ENCODE measurements at regions not wholly inside any gene's neighbourhood (a gene's known extent, or its start where the extent isn't known, plus 50 kb on each side); places are given as distances from the start of the nearest gene placed in this dataset.
"Not testable (repeated sequence)": the region's sequence is repeated elsewhere in the genome, so short reads cannot be mapped to it uniquely, and the experiment has no call there.

DNA sequence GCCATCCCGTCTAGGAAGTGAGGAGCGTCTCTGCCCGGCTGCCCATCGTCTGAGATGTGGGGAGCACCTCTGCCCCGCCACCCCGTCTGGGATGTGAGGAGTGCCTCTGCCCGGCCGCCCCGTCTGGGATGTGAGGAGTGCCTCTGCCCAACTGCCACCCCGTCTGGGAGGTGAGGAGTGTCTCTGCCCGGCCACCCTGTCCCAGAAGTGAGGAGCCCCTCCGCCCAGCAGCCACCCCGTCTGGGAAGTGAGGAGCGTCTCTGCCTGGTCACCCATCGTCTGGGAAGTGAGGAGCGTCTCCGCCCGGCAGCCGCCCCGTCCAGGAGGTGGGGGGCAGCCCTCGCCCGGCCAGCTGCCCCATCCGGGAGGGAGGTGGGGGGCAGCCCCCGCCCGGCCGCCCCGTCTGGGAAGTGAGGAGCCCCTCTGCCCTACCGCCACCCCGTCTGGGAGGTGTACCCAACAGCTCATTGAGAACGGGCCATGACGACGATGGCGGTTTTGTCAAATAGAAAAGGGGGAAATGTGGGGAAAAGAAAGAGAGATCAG is 474.9 kb downstream of the IRS2 start:
- DNase-seq = not testable (repeated sequence)

DNA sequence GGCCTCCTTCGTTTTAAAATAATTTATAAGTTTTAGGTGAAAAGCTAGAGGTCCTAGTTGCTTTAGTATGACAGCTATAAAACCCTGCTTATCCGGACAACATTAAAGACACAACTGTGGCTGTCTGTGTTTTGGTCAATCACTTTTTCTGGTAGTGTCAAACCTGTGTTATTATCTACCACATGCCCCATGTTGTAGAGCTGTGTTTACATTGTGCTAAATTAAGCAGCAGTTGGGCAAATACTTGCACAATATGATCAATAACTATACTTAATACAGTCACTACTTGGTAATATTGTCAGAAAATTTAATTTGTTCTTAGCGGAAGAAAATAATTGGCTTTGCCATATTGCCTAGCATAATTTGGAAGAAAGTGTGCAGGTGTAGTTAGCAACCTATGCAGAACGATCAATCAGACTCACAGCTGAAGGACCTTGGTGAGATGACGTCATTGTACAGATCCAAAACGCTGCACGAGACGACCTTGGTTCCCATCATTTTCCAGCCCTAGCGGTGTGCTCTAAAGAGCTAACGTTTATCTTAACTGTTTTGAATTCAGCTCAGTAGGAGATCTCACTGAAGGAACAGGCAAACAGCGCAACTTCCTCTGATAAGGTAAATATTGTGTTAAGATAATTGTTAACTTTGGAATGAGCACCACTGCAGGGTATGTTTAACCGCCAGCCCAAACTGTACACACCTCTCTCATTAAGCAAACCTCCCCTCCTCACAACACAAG is 476.6 kb downstream of the IRS2 start:
- DNase-seq = no peak

DNA sequence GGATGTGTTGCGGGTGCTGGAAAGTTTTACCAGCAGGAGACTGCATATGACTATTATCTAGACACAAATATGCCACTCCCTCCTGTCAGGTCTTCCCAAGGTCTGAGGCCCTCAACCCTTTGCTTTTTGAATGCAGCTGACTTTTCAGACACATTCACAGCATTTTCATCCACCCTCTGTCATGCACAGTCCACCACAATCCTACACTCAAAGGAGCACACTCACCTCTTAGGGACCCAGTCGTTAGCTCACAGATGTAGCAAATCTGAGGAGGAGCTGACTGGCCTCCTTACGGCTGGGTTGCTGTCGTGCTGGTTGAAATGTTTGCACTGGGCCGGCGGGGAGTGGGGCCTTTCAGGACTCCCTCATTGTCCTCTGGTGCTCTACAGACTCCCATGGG is 479.4 kb downstream of the IRS2 start:
- no peak for DNase-seq

DNA sequence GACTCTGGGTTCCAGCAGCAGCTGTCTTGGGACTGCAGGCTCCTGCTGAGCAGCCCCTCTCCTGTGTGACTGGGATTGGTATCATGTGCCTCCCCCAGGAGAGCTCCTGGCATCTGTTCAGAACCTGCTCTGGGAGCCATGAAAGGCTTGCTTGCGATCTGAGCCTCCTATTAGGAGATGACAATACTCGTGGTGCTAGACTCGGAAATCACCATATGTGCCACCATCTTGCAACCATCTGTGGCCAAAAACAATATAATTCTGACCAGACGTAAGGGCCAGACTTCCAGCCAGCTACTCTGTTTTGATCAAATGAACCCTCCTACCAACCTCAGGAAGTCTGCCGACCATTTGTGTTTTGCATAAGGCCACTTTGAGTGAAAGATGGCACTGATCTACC is 484.7 kb downstream of the IRS2 start:
- no peak for DNase-seq

DNA sequence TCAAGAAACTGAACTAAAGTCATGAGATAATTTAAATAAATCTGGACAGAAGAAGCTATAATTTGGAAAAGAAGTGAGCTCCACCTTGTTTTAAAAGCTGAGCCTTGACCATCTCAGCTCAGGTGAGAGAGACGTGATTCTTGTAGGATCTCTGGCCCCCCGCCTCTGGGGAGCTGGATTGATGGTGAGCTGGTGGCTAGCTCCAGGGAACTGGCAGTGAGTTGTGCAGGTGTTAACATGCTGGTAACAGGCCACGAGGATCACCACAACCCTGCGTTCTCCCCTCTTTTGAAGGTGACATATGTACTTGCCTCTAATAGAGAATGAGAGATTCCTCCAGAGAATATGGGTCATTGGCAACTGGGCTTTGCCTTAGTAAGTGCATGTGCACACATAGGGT is 485.1 kb downstream of the IRS2 start:
- no peak for DNase-seq

DNA sequence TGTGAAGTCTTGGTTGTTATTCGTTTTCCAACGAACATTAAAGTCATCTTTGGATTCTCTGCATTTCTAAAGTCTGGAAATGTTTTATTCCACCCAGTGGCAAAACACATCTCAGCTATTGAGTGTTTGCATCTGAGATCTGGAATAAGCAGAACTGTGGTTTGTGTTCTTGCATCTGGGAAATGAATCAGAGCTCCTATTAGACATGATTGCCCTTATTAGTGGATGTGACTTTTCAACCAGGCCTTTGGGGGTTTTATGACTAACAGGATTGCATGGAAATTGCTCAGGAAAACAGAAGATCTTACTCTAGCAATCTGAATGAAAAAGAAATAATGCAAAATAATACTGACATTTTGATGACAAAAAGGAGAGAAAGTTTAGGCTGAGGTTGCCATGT is 488.8 kb downstream of the IRS2 start:
- no peak for DNase-seq

DNA sequence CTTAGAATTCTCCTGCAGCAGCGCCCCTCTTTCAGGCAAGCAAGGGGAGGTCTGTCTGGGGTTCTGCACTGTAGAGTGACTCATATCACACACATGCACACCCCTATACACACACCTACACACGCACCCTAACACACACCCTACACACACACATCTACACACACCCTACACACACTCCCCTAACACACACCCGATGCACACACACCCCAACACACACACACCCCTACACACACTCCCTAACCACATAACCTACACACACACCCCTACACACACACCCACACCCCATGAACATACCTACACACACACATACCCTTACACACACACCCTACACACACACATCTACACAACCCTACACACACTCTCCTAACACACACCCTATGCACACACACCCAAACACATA is 493.2 kb downstream of the IRS2 start:
- DNase-seq = no peak

DNA sequence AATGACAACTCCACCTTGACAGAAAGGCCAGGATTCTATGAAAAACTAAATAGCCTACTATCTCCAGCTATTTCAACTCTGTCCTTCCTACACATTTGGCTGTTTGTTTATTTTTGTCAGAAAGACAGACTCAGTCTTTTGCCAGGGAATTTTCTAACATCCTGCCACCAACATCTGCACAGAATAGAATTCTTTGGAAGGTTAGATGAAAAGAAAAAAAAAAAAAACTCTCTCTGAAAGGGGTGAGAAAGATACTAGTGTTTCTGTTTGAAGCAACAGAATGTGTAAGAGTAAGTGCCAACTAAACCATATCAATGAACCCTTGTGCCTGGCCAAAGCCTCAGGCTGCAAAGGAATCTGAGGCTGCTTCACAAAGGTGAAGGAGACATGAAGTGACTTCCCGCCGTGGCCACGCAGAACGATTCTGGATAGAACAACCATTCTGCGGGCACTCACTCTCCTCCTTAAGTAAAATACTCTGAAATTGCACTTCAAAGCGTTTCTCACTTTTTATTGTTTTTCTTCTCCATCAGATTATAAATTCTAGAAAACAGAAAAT is 498.2 kb downstream of the IRS2 start:
- DNase-seq = no peak

DNA sequence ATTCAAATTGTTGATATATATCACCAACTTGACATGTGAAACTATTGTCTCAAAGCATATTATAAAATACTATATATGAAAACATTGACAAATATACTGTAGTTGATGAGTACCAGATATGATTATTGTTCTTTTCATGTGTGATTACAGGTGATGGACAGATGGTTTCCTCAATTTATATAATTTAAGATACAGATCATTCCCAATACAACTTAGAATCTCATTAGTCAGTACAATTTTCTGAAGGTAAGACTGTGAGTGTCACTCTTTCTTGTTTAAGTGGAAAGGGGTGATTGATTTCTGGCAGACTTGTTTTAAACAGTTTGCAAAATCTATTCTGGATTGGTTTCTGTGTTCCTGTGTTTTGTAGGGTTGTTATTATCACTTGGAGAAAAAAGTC is 498.8 kb downstream of the IRS2 start:
- no peak for DNase-seq

DNA sequence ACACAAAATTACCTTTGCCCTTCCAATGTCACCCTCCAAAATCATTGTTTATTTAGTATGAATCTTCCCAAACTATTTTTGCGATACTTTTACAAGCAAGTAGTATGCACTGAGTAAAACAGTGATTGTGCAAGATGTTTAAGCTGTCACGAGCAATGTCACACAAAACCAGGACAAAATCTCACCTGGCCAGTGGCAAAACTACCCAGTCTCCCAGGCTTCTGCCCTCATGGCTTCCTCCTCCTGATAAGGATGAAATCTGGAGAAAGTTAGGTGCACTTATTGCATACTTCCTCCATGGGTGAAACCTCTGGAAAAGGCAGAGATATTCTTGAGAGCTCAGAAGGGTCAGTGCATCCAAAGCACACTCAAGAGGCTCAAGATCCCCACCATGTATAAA is 500.8 kb downstream of the IRS2 start:
- no peak for DNase-seq

DNA sequence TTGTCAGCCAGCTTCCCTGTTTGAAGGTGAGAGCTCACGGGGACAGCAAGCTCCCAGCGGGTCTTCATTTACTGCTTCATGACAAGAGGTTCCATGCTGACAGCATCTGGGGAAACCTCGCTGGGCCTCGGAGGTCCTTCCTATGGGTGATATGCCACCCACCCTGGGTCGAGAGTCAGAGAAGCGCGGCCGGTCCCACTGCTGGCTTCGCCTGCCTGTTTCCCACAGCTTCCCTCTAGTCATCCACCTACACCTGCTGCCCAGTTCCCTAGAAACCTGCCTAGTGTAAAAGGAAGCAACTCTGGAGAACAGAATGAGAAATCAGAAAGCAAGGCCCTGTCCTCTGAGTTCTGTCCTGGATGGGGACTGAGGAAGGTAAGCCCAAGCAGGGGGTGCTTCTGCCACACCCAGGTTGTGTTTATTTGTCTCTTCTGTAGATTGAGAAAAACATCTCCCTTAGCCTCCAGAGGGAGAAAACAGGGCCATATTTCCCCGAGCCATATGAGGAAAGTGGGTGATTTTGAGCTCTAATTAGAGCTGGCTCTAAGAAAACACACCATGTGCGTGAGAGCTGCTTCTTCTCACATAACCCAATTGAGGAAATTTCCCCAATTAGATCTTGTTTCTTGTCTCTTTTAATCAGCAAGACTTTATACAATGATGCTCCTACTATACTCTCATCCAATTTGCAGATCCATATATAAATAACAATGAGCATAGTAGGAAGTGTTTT is 504.3 kb downstream of the IRS2 start:
- DNase-seq = no peak

DNA sequence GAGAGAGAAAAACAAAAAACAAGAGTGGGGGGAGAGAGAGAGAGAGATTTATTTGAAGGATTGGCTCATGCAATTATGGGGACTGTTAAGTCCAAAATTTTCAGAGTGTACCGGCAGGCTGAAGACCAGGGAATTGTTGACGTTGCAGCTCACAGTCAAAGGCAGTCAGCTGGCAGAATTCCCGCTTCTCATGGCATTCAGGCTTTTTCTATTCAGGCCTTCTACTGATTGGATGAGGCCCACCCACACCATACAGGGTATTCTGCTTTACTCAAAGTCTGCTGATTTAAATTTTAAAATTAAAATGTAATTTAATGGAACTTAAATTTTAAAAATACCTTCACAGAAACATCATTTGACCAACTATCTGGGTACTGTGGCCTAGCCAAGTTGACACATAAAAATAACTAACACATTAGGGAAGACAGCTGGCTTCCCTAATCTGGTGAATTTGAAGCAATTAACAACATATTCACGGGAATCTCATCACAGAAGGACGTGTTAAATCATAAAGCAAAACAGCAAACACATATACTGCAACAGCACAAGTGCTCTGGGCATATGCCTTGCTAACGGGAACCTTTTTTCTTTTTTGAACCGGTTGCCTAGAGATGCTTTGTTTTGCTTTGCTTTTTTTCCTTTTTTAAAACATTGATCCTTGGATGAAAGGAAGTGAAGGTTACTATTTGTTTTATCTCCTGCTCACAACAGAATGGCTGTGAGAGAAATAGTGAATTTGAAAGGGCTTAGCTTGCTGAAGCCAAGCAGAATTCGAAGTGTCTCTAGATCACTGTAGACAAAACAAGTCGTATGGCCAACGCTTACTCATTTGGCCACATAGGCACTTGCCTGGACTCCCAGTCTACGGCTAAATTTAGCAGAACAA is 505.1 kb downstream of the IRS2 start:
- no peak for DNase-seq

DNA sequence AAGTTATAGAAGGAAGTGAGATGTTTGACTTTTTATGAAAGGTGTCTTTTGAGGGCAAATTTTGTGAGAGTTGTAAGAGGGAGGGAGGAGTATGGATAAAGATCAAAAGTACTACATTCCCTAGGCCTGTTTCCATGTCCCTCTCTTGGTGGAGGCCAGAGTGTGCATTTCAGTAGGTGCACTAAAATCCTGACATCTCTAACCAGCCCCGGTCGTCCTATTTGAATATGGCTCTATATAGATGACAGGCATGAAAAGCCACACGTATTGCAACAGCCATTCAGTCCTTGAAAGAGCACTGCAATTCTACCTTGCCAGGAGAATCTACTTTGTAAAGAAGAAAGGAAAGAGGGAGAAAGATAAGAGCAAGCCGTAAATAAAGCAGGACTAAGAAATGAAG is 510.1 kb downstream of the IRS2 start:
- no peak for DNase-seq

DNA sequence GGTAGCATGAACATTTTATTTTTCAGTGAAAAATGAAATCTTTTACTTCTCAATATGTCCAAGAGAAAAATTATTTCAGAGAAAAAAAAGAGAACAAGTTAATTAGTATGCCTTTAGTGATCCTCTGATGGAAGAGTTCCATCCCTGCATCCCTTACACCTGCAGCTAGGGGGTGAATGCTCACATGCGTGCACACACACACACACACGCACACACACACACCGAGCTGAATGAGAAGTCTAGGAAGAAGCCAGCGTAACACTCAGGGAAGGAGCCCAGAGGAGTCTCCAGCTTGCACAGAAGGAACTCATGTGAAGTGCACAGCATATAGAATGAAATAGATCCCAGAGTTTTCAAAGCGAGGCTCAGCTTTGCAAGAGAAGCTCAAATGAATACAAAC is 510.5 kb downstream of the IRS2 start:
- no peak for DNase-seq

DNA sequence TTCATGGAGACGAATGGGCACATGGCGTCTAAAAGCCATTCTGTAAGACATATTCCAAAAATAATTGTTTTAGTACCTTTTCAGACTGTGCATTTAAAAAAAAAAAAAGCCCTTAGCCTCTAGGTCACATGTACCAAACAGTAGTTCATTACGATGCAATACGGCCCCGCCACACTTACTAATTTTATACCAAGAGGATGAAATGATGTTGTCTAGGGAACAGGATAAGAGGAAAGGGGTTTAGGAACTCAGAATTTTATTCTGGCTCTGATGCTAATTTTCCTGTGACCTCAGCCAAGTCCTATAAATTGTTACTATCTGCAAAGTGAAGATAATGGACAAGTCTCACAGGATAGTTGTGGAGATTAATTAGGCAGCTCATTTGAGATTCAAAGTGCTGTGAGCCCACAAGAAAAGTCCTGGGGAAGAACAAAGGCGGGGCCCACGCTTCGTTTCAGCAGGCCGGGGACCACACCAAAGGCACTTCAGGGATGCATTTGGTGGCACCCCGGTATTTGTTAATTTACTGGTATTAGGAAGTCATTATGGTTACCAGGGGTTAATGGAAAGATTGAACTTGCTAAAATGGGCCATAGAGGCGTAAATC is 511.1 kb downstream of the IRS2 start:
- no peak for DNase-seq

DNA sequence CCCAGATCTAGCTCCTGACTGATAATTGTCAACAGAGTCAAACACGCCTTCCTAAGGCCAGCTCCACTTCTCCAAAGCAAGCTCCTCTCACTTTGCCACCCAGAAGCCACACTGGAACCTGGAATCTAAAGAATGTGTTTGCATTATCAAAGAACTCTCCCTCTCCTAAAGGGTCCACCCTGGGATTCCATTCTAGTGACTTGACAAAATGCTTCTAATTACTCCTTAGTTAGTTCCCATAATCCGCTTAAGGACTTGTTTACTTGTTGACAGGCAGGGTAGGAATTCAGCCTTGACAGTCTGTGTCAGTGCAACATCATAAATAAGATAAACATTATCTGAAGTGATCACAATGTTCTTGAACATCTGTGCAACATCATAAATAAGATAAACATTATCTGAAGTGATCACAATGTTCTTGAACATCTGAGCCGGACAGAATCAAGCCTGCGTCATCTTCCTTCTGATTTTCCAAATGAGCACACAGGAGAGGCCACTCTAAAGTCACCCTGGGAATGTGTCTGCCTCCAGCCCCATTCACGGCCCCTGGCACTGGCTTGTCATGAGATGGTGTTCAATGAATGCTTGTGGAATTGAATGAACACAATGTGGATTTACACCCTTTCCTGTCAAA is 512.1 kb downstream of the IRS2 start:
- no peak for DNase-seq

DNA sequence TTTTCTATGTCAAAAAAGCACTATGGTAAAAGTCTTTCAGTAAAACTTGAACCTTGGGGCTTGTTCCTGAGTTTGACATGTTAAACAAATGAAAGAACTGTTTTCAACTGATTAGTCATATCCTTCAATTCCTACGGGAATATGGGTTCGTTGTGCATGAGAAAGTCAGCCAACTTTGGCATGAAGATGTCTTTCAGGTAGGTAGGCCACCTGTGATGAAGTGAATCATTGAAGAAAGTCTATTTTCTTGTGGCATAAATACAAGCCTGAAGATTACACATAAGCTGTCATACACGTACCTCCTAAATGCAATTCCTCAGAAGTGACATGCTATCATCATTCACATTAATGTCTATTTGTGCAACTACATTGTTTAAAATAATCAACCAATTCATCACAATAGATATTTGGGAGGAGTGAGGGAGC is 513.0 kb downstream of the IRS2 start:
- no peak for DNase-seq

DNA sequence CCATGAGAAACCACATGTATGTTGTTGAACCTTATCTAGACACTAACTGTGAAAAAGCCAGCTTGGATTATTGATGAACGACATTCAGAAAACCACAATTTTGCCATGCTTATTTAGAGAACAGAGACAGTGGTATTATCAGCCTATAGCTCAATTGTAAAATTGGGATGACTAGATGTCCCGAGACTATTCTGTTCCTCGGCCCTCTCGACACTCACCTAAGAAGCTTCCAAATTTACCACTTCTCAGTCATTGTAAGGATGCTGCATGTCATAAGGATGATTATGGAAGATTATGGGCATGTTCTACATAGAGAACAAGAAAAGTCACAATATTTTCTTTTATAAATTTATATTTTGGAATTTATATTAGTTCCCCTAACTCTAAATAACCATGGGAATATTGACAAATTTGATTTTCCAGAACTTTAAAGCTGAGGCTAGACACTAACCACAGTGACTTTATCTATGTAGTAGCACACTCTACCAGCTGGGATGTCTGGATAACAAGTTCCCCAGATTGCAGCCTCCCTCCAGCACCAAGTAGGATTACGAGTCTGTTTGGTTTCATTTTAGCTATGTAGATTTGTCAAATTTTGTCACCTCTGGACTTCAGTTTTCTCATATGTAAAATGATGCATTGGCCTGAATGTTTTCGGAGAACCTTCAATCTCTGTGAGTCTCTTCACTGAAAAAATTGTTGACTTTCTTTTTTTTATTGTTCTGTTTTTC is 513.6 kb downstream of the IRS2 start:
- no peak for DNase-seq

DNA sequence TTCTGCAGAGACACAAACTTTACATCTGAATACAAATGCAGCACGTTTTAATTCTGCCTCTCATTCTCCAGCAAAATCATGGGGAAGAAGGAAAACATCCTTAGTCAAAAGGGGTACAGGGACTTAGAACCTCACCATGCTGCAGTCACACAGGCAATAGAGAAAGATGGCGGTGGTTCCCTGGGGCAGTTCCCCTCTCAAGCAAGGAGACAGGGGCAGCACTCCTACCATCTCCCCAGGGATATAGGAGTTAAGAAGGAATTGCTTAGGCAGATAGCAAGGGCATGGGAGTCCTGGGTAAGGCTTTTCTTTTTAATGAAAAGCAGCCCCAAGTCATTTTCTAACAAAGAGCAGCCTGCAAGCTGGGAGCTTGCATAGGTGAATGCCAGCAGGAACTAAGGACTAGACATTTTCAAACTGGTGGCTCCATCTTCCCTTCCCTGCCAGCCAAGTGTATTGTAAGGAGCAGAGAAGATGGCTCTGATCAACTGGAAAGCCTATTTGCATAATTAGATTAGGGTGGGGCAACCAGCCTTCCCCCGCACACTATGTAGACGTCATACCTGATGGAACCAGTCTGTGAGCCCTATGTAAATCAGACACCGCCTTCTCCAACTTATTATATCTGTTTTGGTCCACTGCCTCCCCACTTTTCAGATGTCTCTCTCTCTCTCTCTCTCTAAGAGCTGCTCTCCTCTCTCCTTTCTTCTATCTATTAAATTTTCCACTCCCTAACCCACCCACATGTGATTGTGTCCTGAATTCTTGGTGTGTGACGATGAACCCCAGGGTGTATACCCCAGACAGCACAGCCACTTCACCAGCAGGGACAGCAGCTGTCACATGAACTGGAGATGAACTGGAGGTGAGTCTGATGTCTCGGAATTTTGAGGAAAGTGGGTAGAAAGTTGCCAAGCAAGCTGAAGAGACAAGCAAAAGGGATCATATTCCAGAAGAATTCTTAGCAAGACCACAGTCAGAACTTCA is 514.5 kb downstream of the IRS2 start:
- DNase-seq = no peak

DNA sequence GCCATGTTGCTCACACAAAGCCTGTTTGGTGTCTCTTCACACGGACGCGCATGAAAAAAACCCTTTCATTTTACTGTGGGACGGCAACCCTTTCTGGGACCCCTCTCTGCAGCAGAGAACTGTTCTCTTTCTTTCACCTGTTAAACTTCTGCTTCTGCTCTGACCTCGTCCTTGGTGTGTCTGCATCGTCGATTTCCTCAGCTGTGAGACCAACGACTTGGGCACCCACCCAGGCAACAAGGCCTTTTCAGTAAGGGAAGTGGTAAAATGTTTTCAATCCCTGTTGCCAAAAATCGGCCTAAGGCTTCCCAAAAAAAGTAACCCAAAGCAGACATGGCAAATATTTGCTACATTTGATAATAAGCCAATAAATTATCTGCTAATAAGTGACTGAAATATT is 515.3 kb downstream of the IRS2 start:
- no peak for DNase-seq

Measured in T-helper 1 cell (primary cell).